ENCODE measurements at regions not wholly inside any gene's neighbourhood (a gene's known extent, or its start where the extent isn't known, plus 50 kb on each side); places are given as distances from the start of the nearest gene placed in this dataset.
"Not testable (repeated sequence)": the region's sequence is repeated elsewhere in the genome, so short reads cannot be mapped to it uniquely, and the experiment has no call there.

DNA sequence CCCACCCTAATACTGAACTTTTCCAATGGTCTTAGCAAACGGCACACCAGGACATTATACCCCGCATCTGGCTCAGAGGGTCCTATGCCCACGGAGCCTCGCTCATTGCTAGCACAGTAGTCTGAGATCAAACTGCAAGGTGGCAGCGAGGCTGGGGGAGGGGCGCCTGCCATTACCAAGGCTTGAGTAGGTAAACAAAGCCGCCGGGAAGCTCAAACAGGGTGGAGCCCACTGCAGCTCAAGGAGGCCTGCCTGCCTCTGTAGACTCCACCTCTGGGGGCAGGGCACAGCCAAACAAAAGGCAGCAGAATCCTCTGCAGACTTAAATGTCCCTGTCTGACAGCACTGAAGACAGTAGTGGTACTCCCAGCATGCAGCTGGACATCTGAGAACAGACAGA is 108.1 kb downstream of the ANXA2R start:
- not testable (repeated sequence) for H4K20me1 ChIP-seq (replicated peaks; ENCODE audit: insufficient read depth); H3K79me2 ChIP-seq (replicated peaks; ENCODE audit: insufficient read depth); H3K27me3 Mint-ChIP-seq (ENCODE audit: insufficient read depth, low read depth, poor library complexity); H3K4me3 ChIP-seq; H3K9me2 ChIP-seq (ENCODE audit: insufficient read depth); H3K4me1 ChIP-seq (ENCODE audit: insufficient read depth); H3K4me3 Mint-ChIP-seq; H3K27me3 ChIP-seq (ENCODE audit: insufficient read depth); H3K27ac ChIP-seq (ENCODE audit: low read depth); H3K4me2 ChIP-seq; H3K36me3 ChIP-seq (ENCODE audit: insufficient read depth); H3F3A ChIP-seq (replicated peaks; ENCODE audit: low read depth); H3K4me1 Mint-ChIP-seq; H3K27ac Mint-ChIP-seq; H2AFZ ChIP-seq; ATAC-seq; DNase-seq (ENCODE audit: low spot score)
- Mint-ChIP-seq H3K36me3 (ENCODE audit: low read depth) (peaks cover 21% of the 10 kb centered on the region; the same call in 2 of the 3 replicates), H3K9me3 (peaks cover 33% of the 10 kb centered on the region)

DNA sequence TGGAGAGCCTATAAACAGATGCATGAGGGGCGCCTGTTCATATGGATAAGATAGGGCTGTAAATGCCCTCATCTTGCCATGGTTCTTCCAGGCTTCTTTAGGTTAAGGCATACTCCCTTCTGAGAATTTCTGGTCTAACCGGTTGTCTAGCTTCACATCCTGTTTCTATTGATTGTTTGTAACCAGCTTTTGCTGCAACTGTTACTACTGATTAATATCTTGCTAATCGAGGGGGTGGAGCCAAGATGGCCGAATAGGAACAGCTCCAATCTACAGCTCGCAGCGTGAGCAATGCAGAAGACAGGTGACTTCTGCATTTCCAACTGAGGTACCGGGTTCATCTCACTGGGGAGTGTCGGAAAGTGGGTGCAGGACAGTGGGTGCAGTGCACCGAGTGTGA is 108.7 kb downstream of the ANXA2R start:
- ATAC-seq; H3K79me2 ChIP-seq (replicated peaks; ENCODE audit: insufficient read depth); H3K27ac Mint-ChIP-seq; H4K20me1 ChIP-seq (replicated peaks; ENCODE audit: insufficient read depth); H3K4me1 Mint-ChIP-seq; H3K9me2 ChIP-seq (ENCODE audit: insufficient read depth); H3K4me1 ChIP-seq (ENCODE audit: insufficient read depth); H3K27me3 Mint-ChIP-seq (ENCODE audit: insufficient read depth, low read depth, poor library complexity); H3K27me3 ChIP-seq (ENCODE audit: insufficient read depth); H3K4me3 Mint-ChIP-seq; H3F3A ChIP-seq (replicated peaks; ENCODE audit: low read depth); DNase-seq (ENCODE audit: low spot score); H2AFZ ChIP-seq; H3K27ac ChIP-seq (ENCODE audit: low read depth); H3K4me2 ChIP-seq; H3K4me3 ChIP-seq; H3K36me3 ChIP-seq (ENCODE audit: insufficient read depth): not testable (repeated sequence)
- H3K36me3 Mint-ChIP-seq (ENCODE audit: low read depth): peaks cover 21% of the 10 kb centered on the region; the same call in 2 of the 3 replicates
- H3K9me3 Mint-ChIP-seq: peaks cover 33% of the 10 kb centered on the region

DNA sequence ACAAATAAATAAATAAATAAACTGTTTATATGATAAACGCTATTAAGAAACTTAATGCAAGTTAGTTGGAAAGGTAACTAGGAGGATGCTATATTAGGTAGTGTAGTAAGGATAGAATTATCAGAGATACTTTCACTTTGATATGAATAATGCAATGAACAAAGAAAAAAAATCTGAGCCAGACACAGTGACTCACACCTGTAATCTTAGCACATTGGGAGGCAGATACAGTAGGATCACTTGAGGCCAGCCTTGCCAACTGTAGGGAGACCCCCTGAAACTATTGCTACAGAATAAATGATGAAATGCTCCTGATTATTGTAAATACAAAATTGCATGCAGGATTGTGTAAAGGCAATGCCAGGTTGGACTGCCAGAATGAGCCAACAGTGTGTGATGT is 109.2 kb downstream of the ANXA2R start:
- Histone ChIP-seq H3K4me3 (no peak overlapping the region), H3K79me2 (replicated peaks; ENCODE audit: insufficient read depth) (no peaks in the 10 kb centered on the region), H4K20me1 (replicated peaks; ENCODE audit: insufficient read depth) (no peaks in the 10 kb centered on the region), H3K36me3 (ENCODE audit: insufficient read depth) (peaks cover 5% of the 10 kb centered on the region; the same call in 1 of the 2 replicates), H3K27ac (ENCODE audit: low read depth) (no peak overlapping the region), H3K9me2 (ENCODE audit: insufficient read depth) (no peaks in the 10 kb centered on the region; the same call in 1 of the 2 replicates), H3K27me3 (ENCODE audit: insufficient read depth) (no peaks in the 10 kb centered on the region), H3F3A (replicated peaks; ENCODE audit: low read depth) (no peaks in the 10 kb centered on the region), H3K4me2 (no peak overlapping the region), H2AFZ (no peak overlapping the region), H3K4me1 (ENCODE audit: insufficient read depth) (no peaks in the 10 kb centered on the region)
- Mint-ChIP-seq H3K4me1 (no peaks in the 10 kb centered on the region), H3K27me3 (ENCODE audit: insufficient read depth, low read depth, poor library complexity) (peaks cover 7% of the 10 kb centered on the region), H3K36me3 (ENCODE audit: low read depth) (peaks cover 21% of the 10 kb centered on the region; the same call in 2 of the 3 replicates), H3K4me3 (no peak overlapping the region), H3K9me3 (peaks cover 33% of the 10 kb centered on the region), H3K27ac (no peak overlapping the region)
- no peak for ATAC-seq
- no peak for TF ChIP-seq EZH2phosphoT487 (IDR thresholded peaks at IDR 0.05; ENCODE audit: unreplicated experiment)
- TF ChIP-seq, protein P1, sequence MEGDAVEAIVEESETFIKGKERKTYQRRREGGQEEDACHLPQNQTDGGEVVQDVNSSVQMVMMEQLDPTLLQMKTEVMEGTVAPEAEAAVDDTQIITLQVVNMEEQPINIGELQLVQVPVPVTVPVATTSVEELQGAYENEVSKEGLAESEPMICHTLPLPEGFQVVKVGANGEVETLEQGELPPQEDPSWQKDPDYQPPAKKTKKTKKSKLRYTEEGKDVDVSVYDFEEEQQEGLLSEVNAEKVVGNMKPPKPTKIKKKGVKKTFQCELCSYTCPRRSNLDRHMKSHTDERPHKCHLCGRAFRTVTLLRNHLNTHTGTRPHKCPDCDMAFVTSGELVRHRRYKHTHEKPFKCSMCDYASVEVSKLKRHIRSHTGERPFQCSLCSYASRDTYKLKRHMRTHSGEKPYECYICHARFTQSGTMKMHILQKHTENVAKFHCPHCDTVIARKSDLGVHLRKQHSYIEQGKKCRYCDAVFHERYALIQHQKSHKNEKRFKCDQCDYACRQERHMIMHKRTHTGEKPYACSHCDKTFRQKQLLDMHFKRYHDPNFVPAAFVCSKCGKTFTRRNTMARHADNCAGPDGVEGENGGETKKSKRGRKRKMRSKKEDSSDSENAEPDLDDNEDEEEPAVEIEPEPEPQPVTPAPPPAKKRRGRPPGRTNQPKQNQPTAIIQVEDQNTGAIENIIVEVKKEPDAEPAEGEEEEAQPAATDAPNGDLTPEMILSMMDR (conservative IDR thresholded peaks at IDR 0.05; ENCODE audit: low read depth in 2 of 2): no peak
- TF ChIP-seq, protein P2, sequence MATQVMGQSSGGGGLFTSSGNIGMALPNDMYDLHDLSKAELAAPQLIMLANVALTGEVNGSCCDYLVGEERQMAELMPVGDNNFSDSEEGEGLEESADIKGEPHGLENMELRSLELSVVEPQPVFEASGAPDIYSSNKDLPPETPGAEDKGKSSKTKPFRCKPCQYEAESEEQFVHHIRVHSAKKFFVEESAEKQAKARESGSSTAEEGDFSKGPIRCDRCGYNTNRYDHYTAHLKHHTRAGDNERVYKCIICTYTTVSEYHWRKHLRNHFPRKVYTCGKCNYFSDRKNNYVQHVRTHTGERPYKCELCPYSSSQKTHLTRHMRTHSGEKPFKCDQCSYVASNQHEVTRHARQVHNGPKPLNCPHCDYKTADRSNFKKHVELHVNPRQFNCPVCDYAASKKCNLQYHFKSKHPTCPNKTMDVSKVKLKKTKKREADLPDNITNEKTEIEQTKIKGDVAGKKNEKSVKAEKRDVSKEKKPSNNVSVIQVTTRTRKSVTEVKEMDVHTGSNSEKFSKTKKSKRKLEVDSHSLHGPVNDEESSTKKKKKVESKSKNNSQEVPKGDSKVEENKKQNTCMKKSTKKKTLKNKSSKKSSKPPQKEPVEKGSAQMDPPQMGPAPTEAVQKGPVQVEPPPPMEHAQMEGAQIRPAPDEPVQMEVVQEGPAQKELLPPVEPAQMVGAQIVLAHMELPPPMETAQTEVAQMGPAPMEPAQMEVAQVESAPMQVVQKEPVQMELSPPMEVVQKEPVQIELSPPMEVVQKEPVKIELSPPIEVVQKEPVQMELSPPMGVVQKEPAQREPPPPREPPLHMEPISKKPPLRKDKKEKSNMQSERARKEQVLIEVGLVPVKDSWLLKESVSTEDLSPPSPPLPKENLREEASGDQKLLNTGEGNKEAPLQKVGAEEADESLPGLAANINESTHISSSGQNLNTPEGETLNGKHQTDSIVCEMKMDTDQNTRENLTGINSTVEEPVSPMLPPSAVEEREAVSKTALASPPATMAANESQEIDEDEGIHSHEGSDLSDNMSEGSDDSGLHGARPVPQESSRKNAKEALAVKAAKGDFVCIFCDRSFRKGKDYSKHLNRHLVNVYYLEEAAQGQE (IDR thresholded peaks at IDR 0.05; ENCODE audit: unreplicated experiment): no peak
- TF ChIP-seq JUNB (IDR thresholded peaks at IDR 0.05; ENCODE audit: unreplicated experiment): no peak
- no peak for TF ChIP-seq ZNF114 (CRISPR knock-in tag; IDR thresholded peaks at IDR 0.05)
- TF ChIP-seq, protein P3, sequence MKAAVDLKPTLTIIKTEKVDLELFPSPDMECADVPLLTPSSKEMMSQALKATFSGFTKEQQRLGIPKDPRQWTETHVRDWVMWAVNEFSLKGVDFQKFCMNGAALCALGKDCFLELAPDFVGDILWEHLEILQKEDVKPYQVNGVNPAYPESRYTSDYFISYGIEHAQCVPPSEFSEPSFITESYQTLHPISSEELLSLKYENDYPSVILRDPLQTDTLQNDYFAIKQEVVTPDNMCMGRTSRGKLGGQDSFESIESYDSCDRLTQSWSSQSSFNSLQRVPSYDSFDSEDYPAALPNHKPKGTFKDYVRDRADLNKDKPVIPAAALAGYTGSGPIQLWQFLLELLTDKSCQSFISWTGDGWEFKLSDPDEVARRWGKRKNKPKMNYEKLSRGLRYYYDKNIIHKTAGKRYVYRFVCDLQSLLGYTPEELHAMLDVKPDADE (IDR thresholded peaks at IDR 0.05): no peak
- no peak for TF ChIP-seq NANOG (IDR thresholded peaks at IDR 0.05; ENCODE audit: borderline replicate concordance)
- DNase-seq (ENCODE audit: low spot score): no peak

Data from GM23338 (cell line).